DOHH2 (cell line): ENCODE measurements at regions not wholly inside any gene's neighbourhood (a gene's known extent, or its start where the extent isn't known, plus 50 kb on each side); places are given as distances from the start of the nearest gene placed in this dataset.

Source experiments
- H3F3A ChIP-seq: fragments of 200-600 bp; sonication (generic), shearing (Covaris generic); 2 replicates; pipeline ENCODE4 v1.6.0; 2016; ENCODE audit warnings: antibody characterized with exemption, mild to moderate bottlenecking; ENCODE audit not compliant: control insufficient read depth, insufficient read depth
- H3K27ac ChIP-seq: fragments of 200-600 bp; sonication (generic); 2 replicates; pipeline ENCODE4 v1.5.1; 2014; ENCODE audit warnings: low read depth, mild to moderate bottlenecking, low read length, moderate library complexity
- H3K27me3 ChIP-seq: fragments of 200-600 bp; sonication (generic); 2 replicates; pipeline ENCODE4 v1.6.1; 2014; ENCODE audit warnings: mild to moderate bottlenecking, low read length, mixed read lengths; ENCODE audit not compliant: control insufficient read depth
- H3K36me3 ChIP-seq: fragments of 200-600 bp; sonication (generic); 2 replicates; pipeline ENCODE4 v1.6.1; 2014; ENCODE audit warnings: mild to moderate bottlenecking, low read length, moderate library complexity, mixed read lengths; ENCODE audit not compliant: control insufficient read depth
- H3K4me1 ChIP-seq: fragments of 200-600 bp; sonication (generic); 2 replicates; pipeline ENCODE4 v1.6.1; 2014; ENCODE audit warnings: mild to moderate bottlenecking, low read length, mixed read lengths; ENCODE audit not compliant: control insufficient read depth
- H3K4me2 ChIP-seq: fragments of 200-600 bp; sonication (generic); 2 replicates; pipeline ENCODE4 v1.6.0; 2014; ENCODE audit warnings: mild to moderate bottlenecking, low read length, moderate library complexity
- H3K4me3 ChIP-seq: fragments of 200-600 bp; sonication (generic); 2 replicates; pipeline ENCODE4 v1.5.1; 2014; ENCODE audit warnings: mild to moderate bottlenecking, low read length, mixed read lengths
- H3K79me2 ChIP-seq: fragments of 200-600 bp; sonication (generic); 2 replicates; pipeline ENCODE4 v1.6.1; 2014; ENCODE audit warnings: mild to moderate bottlenecking, low read length, mixed read lengths; ENCODE audit not compliant: control insufficient read depth
- H3K9me2 ChIP-seq: fragments of 200-600 bp; sonication (generic); replicated peaks from 2 replicates; pipeline ENCODE4 v1.6.1; 2014; ENCODE audit warnings: mild to moderate bottlenecking, low read length, mixed read lengths; ENCODE audit not compliant: control insufficient read depth
- H3K9me3 ChIP-seq: fragments of 200-600 bp; sonication (generic); 2 replicates; pipeline ENCODE4 v1.6.1; 2014; ENCODE audit warnings: antibody characterized with exemption, low read length, mixed read lengths; ENCODE audit not compliant: control insufficient read depth, insufficient read depth
- H4K20me1 ChIP-seq: fragments of 200-600 bp; sonication (generic); 2 replicates; pipeline ENCODE4 v1.6.0; 2014; ENCODE audit warnings: low read depth, mild to moderate bottlenecking, antibody characterized with exemption, low read length, moderate library complexity; ENCODE audit not compliant: control insufficient read depth, insufficient read depth
- CTCF ChIP-seq: fragments of 200-600 bp; sonication (generic); IDR thresholded peaks from one replicate; pipeline ENCODE4 v1.5.1; 2014; ENCODE audit warnings: antibody characterized with exemption, mild to moderate bottlenecking, low read depth, low read length; ENCODE audit not compliant: poor library complexity, severe bottlenecking
- EZH2phosphoT487 ChIP-seq: fragments of 200-600 bp; sonication (generic); IDR thresholded peaks from 2 replicates; pipeline ENCODE4 v1.6.1; 2017; ENCODE audit warnings: borderline replicate concordance, mild to moderate bottlenecking, antibody characterized with exemption, low read length, moderate library complexity, mixed read lengths

- no peak overlapping the region for H3K4me3 ChIP-seq
- H4K20me1 ChIP-seq = no peaks in the 10 kb centered on the region
- H3K36me3 ChIP-seq = no peaks in the 10 kb centered on the region
- no peak overlapping the region for H3K4me2 ChIP-seq
- no peaks in the 10 kb centered on the region for H3K9me2 ChIP-seq
- TF ChIP-seq EZH2phosphoT487 (no peak), CTCF (no peak)
- no peaks in the 10 kb centered on the region; the same call in 1 of the 2 replicates for H3K9me3 ChIP-seq
- H3F3A ChIP-seq = no peaks in the 10 kb centered on the region
- no peaks in the 10 kb centered on the region for H3K4me1 ChIP-seq
- H3K27me3 ChIP-seq = no peaks in the 10 kb centered on the region
- H3K27ac ChIP-seq = no peak overlapping the region
- no peaks in the 10 kb centered on the region for H3K79me2 ChIP-seq
These were observed 995.5 kb downstream of the RAB28 start for GRCh38 chr4:12488672-12489071.

GRCh38 chr4:12487000-12487399, 997.1 kb downstream of the RAB28 start:
- H3K9me2 ChIP-seq = no peaks in the 10 kb centered on the region

GRCh38 chr4:12472087-12472486, 1012.1 kb downstream of the RAB28 start:
- H3K4me1 ChIP-seq = no peaks in the 10 kb centered on the region
- no peak overlapping the region for H3K4me2 ChIP-seq
- no peak overlapping the region for H3K27ac ChIP-seq
- no peaks in the 10 kb centered on the region for H4K20me1 ChIP-seq
- no peaks in the 10 kb centered on the region for H3K79me2 ChIP-seq
- no peaks in the 10 kb centered on the region for H3K27me3 ChIP-seq
- H3F3A ChIP-seq = no peaks in the 10 kb centered on the region
- H3K9me3 ChIP-seq = no peaks in the 10 kb centered on the region
- H3K9me2 ChIP-seq = no peaks in the 10 kb centered on the region
- no peaks in the 10 kb centered on the region for H3K36me3 ChIP-seq
- H3K4me3 ChIP-seq = no peak overlapping the region
- TF ChIP-seq EZH2phosphoT487 = no peak
- no peak for TF ChIP-seq CTCF

More at GRCh38 chr4:12487000-12487399, 997.1 kb downstream of the RAB28 start:
- H4K20me1 ChIP-seq = no peaks in the 10 kb centered on the region
- no peaks in the 10 kb centered on the region for H3K27me3 ChIP-seq
- H3K4me2 ChIP-seq = no peak overlapping the region
- no peaks in the 10 kb centered on the region; the same call in 1 of the 2 replicates for H3K9me3 ChIP-seq
- H3K27ac ChIP-seq = no peak overlapping the region
- H3K4me3 ChIP-seq = no peak overlapping the region
- no peaks in the 10 kb centered on the region for H3K79me2 ChIP-seq
- no peaks in the 10 kb centered on the region for H3K4me1 ChIP-seq
- TF ChIP-seq CTCF = no peak
- no peak for TF ChIP-seq EZH2phosphoT487
- H3K36me3 ChIP-seq = no peaks in the 10 kb centered on the region
- no peaks in the 10 kb centered on the region for H3F3A ChIP-seq
